OCI-LY3 (cell line): ENCODE measurements at regions not wholly inside any gene's neighbourhood (a gene's known extent, or its start where the extent isn't known, plus 50 kb on each side); places are given as distances from the start of the nearest gene placed in this dataset.

Experiments
- H2AFZ ChIP-seq: fragments of 200-600, 300-600 bp; shearing (Covaris generic); 2 replicates; pipeline ENCODE4 v1.6.0; 2014; ENCODE audit warnings: antibody characterized with exemption, low read depth, low read length
- H3K27ac ChIP-seq: fragments of 200-600, 300-600 bp; sonication (generic); 2 replicates; pipeline ENCODE4 v1.5.1; 2014; ENCODE audit warnings: mild to moderate bottlenecking, low read length, moderate library complexity, mixed read lengths
- H3K27me3 ChIP-seq: fragments of 200-600, 300-600 bp; sonication (generic); 2 replicates; pipeline ENCODE4 v1.6.1; 2014; ENCODE audit warnings: low read depth, low read length, mixed read lengths
- H3K36me3 ChIP-seq: fragments of 200-600, 300-600 bp; sonication (generic); replicated peaks from 2 replicates; pipeline ENCODE3; 2014; ENCODE audit warnings: low read depth, low read length, mixed read lengths
- H3K4me1 ChIP-seq: fragments of 300-600, 200-600 bp; sonication (generic); 2 replicates; pipeline ENCODE4 v1.6.1; 2014; ENCODE audit warnings: low read length, mixed read lengths
- H3K4me2 ChIP-seq: fragments of 200-600, 300-600 bp; sonication (generic); 2 replicates; pipeline ENCODE4 v1.6.1; 2014; ENCODE audit warnings: low read length, mixed read lengths
- H3K4me3 ChIP-seq: fragments of 300-600, 200-600 bp; sonication (generic); 2 replicates; pipeline ENCODE4 v1.5.1; 2014; ENCODE audit warnings: antibody characterized with exemption, mild to moderate bottlenecking, low read length, moderate library complexity
- H3K79me2 ChIP-seq: fragments of 300-600, 200-600 bp; shearing (Covaris generic); 2 replicates; pipeline ENCODE4 v1.6.1; 2014; ENCODE audit warnings: mild to moderate bottlenecking, low read length, mixed read lengths
- H3K9ac ChIP-seq: fragments of 300-600, 200-600 bp; shearing (Covaris generic); 2 replicates; pipeline ENCODE4 v1.6.0; 2014; ENCODE audit warnings: mild to moderate bottlenecking, low read length, moderate library complexity
- H3K9me3 ChIP-seq: fragments of 200-600, 300-600 bp; shearing (Covaris generic); 2 replicates; pipeline ENCODE4 v1.6.1; 2014; ENCODE audit warnings: low read length, mixed read lengths; ENCODE audit not compliant: insufficient read depth
- H4K20me1 ChIP-seq: fragments of 200-600, 300-600 bp; sonication (generic); 2 replicates; pipeline ENCODE4 v1.6.1; 2016; ENCODE audit warnings: low read length, mixed read lengths; ENCODE audit not compliant: insufficient read depth
- EZH2phosphoT487 ChIP-seq: fragments of 200-600 bp; shearing (Covaris generic); IDR thresholded peaks from 2 replicates; pipeline ENCODE4 v1.6.1; 2018; ENCODE audit warnings: antibody characterized with exemption, mixed run types, low read depth
- TF ChIP-seq, protein P1 (sequence below): fragments of 200-600, 300-600 bp; sonication (generic); IDR thresholded peaks from 2 replicates; pipeline ENCODE4 v1.5.1; 2014; ENCODE audit warnings: antibody characterized with exemption, low read length, low read depth

DNA sequence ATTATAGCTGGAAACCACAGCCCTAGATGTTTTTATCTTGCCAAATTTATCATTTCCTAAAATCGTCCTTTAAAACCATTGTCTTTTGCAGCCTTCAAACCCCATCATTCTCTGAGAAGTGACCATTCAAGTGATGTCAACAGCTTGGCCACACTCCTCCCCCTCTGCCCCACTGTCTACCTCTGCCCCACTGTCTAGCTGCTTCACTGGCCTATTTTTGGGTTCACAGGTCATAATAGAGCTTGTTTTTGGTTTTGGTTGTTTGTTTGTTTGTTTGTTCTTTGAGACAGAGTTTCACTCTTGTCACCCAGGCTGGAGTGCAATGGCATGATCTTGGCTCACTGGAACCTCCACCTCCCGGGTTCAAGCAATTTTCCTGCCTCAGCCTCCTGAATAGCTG is 93.2 kb upstream of the IL12A start:
- no peak overlapping the region for H3K4me2 ChIP-seq
- no peaks in the 10 kb centered on the region for H4K20me1 ChIP-seq
- H3K36me3 ChIP-seq, result no peaks in the 10 kb centered on the region
- H3K9me3 ChIP-seq, result no peaks in the 10 kb centered on the region
- no peak overlapping the region for H2AFZ ChIP-seq
- H3K79me2 ChIP-seq, result no peaks in the 10 kb centered on the region
- H3K4me1 ChIP-seq, result peaks cover 9% of the 10 kb centered on the region
- H3K27me3 ChIP-seq, result no peaks in the 10 kb centered on the region
- H3K27ac ChIP-seq, result no peak overlapping the region
- no peak overlapping the region for H3K4me3 ChIP-seq
- no peak overlapping the region for H3K9ac ChIP-seq
- no peak for TF ChIP-seq EZH2phosphoT487
- TF ChIP-seq, protein P1, sequence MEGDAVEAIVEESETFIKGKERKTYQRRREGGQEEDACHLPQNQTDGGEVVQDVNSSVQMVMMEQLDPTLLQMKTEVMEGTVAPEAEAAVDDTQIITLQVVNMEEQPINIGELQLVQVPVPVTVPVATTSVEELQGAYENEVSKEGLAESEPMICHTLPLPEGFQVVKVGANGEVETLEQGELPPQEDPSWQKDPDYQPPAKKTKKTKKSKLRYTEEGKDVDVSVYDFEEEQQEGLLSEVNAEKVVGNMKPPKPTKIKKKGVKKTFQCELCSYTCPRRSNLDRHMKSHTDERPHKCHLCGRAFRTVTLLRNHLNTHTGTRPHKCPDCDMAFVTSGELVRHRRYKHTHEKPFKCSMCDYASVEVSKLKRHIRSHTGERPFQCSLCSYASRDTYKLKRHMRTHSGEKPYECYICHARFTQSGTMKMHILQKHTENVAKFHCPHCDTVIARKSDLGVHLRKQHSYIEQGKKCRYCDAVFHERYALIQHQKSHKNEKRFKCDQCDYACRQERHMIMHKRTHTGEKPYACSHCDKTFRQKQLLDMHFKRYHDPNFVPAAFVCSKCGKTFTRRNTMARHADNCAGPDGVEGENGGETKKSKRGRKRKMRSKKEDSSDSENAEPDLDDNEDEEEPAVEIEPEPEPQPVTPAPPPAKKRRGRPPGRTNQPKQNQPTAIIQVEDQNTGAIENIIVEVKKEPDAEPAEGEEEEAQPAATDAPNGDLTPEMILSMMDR, result no peak

DNA sequence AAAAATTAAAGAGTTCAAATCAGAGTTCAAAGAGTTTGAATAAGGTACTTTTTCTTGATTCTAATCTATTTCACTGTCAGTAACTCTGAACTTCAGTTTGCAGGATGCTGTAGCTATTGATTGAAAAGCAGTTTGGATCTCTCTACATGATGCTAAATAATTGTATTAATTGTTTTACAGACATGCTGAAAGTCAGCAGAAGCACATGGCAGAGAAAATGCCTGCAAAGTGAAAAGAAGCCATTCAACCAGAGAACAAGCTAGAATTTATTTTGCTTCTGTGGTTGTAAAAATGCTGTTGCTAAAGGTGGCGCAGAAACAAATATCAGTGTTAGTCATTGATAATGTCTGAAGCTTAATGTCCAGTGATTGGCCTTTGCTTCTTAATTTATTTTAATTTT is 92.1 kb upstream of the IL12A start:
- no peaks in the 10 kb centered on the region for H3K27me3 ChIP-seq
- no peak overlapping the region for H3K4me3 ChIP-seq
- no peaks in the 10 kb centered on the region for H4K20me1 ChIP-seq
- H2AFZ ChIP-seq, result no peak overlapping the region
- H3K4me2 ChIP-seq, result no peak overlapping the region
- H3K79me2 ChIP-seq, result no peaks in the 10 kb centered on the region
- H3K27ac ChIP-seq, result no peak overlapping the region
- no peaks in the 10 kb centered on the region for H3K36me3 ChIP-seq
- TF ChIP-seq EZH2phosphoT487, result no peak
- TF ChIP-seq, protein P1, result no peak
- peaks cover 20% of the 10 kb centered on the region for H3K4me1 ChIP-seq
- no peaks in the 10 kb centered on the region for H3K9me3 ChIP-seq
- H3K9ac ChIP-seq, result no peak overlapping the region

DNA sequence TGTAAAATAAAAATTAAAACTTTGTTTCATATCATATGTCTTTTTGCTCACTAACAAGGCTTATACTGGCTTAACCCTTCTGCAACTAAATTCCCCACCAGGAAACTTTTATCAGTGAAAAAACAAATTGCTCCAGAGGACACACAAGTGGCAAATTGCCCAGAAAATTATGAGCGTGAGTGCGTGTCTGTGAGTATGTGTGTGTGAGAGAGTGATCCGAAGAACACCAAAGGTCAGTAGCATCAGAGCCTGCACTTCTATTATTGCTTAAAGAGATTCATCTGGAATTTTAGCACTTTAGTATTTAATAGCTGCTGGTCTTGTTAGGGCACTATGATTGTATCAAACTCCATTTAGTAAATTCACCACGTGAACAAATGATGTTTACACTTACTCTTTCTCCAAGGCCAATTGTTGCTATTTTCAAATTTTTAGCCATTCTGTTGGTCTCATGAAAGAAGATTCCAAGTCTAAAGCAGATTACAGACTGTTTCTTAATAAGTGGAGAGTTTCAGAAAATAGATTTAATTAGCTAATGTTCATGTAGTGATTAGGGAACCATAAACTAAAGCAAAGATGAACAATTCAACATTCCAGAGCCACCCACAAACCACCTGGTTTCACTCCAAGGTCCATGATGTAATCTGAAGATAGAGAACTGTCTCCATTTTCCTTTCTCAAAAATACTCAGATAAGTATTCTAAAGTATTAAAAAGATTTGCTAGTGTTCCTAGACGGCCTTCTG is 91.1 kb upstream of the IL12A start:
- H3K36me3 ChIP-seq, result no peaks in the 10 kb centered on the region
- H3K27ac ChIP-seq, result no peak overlapping the region
- H4K20me1 ChIP-seq, result no peaks in the 10 kb centered on the region
- H3K4me1 ChIP-seq, result peaks cover 30% of the 10 kb centered on the region
- no peaks in the 10 kb centered on the region for H3K27me3 ChIP-seq
- TF ChIP-seq EZH2phosphoT487, result no peak
- TF ChIP-seq, protein P1, result no peak
- H3K9me3 ChIP-seq, result no peaks in the 10 kb centered on the region
- H3K9ac ChIP-seq, result no peak overlapping the region
- H3K4me2 ChIP-seq, result no peak overlapping the region
- no peak overlapping the region for H2AFZ ChIP-seq
- no peaks in the 10 kb centered on the region for H3K79me2 ChIP-seq
- no peak overlapping the region for H3K4me3 ChIP-seq

DNA sequence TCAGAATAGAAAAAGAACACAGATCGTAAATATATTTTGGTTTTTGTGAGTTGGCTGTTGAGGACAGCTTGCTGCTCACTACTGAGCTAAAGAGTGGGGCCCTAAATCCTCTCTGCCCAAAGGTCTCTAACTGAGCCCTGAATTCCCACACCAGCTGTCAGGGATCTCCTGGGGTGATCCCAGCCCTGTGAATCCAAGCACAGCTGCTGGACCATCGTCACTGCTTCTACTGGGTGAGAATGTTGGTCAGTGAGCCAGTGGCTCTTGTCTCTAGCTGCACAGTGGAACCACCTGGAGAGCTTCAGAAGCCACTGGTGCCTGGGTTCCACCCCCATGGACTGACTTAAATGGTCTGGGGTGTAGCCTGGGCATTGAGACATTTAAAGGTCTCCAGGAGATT is 90.5 kb upstream of the IL12A start:
- H3K27me3 ChIP-seq, result no peaks in the 10 kb centered on the region
- no peaks in the 10 kb centered on the region for H4K20me1 ChIP-seq
- H3K27ac ChIP-seq, result no peak overlapping the region
- H3K4me1 ChIP-seq, result peaks cover 36% of the 10 kb centered on the region
- H3K9ac ChIP-seq, result no peak overlapping the region
- H2AFZ ChIP-seq, result no peak overlapping the region
- no peak for TF ChIP-seq EZH2phosphoT487
- TF ChIP-seq, protein P1, result no peak
- no peaks in the 10 kb centered on the region for H3K36me3 ChIP-seq
- no peaks in the 10 kb centered on the region for H3K9me3 ChIP-seq
- H3K4me2 ChIP-seq, result no peak overlapping the region
- no peak overlapping the region for H3K4me3 ChIP-seq
- H3K79me2 ChIP-seq, result no peaks in the 10 kb centered on the region
